Lower leg skin (tissue), 3 donors: ENCODE measurements at regions not wholly inside any gene's neighbourhood (a gene's known extent, or its start where the extent isn't known, plus 50 kb on each side); places are given as distances from the start of the nearest gene placed in this dataset.
A peak's percentile ranks its signal among the peaks of the same experiment; 100 is the strongest.

Experiments
- POLR2A ChIP-seq, 2 donors: fragments of 450-650 bp; IDR thresholded peaks; one replicate each; pipeline ENCODE4 v1.6.1; 2016 to 2017; ENCODE audit warnings: antibody characterized with exemption in 2 of 2, mild to moderate bottlenecking in 1 of 2, moderate library complexity in 1 of 2
- TF ChIP-seq, protein P1 (sequence below), 3 donors: fragments of 450-650 bp; IDR thresholded peaks; one replicate each; pipeline ENCODE4 v1.5.1; 2016; ENCODE audit warnings: antibody characterized with exemption in 3 of 3, mild to moderate bottlenecking in 3 of 3, moderate library complexity in 2 of 3

DNA sequence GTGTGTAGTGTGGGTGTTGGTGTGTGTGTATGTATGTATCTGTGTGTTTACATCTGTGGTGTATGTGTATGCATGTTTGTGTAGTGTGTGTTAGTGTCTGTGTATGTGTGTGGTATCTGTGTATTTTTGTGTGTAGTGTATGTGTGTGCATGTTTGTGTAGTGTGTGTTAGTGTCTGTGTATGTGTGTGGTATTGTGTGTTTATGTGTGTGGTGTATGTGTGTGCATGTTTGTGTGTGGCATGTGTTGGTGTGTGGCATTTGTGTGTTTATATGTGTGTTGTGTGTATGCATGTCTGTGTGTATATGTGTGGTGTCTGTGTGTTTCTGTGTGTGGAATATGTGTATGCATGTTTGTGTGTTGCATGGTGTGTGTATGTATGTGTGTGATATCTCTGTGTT, 96.4 kb downstream of the CMPK2 start:
- TF ChIP-seq, protein P1, sequence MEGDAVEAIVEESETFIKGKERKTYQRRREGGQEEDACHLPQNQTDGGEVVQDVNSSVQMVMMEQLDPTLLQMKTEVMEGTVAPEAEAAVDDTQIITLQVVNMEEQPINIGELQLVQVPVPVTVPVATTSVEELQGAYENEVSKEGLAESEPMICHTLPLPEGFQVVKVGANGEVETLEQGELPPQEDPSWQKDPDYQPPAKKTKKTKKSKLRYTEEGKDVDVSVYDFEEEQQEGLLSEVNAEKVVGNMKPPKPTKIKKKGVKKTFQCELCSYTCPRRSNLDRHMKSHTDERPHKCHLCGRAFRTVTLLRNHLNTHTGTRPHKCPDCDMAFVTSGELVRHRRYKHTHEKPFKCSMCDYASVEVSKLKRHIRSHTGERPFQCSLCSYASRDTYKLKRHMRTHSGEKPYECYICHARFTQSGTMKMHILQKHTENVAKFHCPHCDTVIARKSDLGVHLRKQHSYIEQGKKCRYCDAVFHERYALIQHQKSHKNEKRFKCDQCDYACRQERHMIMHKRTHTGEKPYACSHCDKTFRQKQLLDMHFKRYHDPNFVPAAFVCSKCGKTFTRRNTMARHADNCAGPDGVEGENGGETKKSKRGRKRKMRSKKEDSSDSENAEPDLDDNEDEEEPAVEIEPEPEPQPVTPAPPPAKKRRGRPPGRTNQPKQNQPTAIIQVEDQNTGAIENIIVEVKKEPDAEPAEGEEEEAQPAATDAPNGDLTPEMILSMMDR (IDR thresholded peaks at IDR 0.05) = peak in 1 of 3 donors; percentile 5
- no peak for TF ChIP-seq POLR2A (IDR thresholded peaks at IDR 0.05)
